GM18511 (cell line): ENCODE measurements at regions not wholly inside any gene's neighbourhood (a gene's known extent, or its start where the extent isn't known, plus 50 kb on each side); places are given as distances from the start of the nearest gene placed in this dataset.

ENCODE experiments used
- ATAC-seq: cut with Tn5 transposase; IDR thresholded peaks from one replicate; pipeline ENCODE4 v1.9.1; 2021; ENCODE audit warnings: mild to moderate bottlenecking, moderate library complexity; ENCODE audit not compliant: unreplicated experiment

DNA sequence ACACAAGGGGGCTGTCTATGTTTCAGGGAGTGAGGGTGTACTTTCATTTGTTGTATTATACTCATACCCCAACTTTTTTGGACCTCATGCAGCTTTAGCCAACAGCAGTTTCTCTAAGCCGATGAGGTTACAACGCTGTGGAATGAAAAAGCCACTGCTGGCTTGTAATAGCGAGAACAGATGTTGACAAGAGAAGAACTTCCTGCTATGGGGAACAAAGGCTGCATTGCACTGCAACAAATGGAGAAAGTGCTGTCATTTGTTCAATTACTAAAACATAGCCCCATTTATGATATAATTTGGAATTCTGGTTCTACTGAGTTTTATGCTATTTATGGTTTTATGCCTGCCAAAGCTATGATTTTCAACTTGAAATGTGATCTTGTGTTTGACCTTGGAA lies 104.2 kb upstream of the TMEM72 start:
- no peak for ATAC-seq

DNA sequence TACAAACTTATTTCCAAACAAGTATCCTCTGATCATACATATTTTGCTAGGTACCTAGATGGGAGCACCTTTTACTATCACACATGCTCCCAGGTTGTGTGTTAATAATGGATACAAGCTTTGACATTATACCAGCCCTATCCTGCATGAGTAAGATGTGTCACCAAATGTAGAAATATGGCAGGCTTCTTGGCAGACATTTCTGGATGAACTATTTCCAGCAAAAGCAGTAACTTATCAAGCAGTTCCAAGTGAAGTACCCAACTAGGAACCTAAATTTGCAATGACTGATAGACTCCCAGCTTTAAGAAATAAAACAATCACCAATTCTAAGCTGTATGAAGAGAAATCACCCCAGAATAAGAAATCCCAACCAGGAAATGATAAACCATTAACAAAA lies 103.7 kb upstream of the TMEM72 start:
- no peak for ATAC-seq

- ATAC-seq: no peak
Measured at GRCh38 chr10:44809647-44810046, 101.5 kb upstream of the TMEM72 start.

GRCh38 chr10:44811072-44811471 lies 100.1 kb upstream of the TMEM72 start:
- no peak for ATAC-seq

DNA sequence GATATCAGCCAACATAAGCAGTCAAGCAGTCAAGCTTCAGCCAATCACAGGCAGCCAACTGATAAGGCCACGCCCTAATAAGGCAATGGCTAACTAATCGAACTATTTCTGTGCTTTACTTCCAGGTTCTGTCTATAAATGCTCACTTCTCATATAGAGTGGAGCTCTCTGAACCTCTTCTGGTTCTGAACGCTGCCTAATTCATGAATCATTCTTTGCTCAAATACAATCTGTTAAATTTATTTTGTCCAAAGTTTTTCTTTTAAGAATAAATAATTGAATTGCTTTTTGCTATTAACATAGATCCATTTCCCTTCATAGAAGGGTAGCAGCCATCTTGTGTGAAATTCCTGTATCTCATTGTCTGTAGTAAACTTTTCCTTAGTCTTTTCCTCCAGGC lies 97.9 kb upstream of the TMEM72 start:
- no peak for ATAC-seq

DNA sequence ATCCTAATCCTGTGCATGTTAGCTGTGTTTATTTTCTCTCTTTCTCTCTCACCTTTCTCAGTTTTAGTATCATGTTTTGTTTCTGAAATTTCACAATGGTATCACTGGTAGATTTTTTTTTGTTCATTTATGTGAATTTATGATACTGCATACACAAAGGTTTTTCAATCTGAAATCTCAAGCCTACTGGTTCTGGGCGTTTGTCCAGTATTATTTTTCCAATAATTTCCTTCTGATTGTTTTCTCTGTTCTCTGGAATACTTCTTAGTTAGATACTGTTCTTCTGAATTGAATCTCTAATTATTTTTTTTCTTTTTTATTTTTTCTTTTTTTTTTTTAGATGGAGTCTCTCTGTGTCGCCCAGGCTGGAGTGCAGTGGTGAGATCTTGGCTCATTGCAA lies 96.2 kb upstream of the TMEM72 start:
- ATAC-seq: no peak

DNA sequence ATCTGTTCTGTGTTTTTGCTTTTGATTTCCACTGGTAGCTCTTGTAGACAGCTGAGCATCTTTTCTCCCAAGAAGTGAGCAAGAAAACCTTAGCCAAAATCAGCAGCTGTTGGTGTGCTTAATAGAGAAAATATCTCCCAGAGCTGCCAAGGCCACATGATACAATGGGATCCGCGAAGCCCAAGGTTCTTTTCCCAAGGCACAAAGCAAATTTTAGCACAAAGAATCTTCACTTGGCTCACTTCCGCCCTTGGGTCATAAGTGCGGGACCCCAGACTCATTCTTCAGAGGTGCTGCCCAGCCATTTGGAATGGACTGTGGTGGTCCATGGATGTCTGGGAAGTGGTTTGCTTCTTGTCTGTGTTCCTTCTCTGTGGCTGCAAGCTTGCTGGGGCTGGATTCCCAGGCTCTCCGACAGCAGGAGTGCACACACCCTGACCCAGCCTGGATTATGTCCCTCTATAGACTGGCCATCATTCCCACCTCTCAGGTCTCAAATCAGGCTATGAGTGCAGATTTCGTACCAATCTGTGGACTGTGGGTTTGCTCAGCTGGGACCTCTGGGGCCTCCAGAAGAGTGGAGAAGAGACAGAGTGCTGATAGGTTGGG lies 93.0 kb upstream of the TMEM72 start:
- ATAC-seq: no peak

DNA sequence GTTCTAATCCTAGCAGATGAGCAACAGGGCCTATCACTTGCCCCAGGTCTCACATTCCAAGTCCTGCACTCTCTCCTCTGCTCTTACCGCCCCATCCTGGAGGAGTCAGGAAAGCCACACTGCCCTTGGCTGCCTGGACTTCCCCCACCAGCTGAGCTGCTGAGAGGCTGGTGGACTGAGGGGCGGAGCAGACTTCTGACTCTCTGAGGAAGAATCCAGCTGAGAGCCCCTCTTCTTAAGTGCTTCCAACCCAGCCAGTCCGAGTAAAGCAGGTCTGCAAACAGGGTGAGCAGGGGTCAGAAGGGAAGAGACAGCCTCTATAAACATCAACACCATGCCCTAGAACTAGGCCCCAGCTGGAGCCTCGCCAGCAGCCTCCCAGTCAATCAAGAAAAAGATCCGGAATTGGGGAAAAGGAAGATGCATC lies 92.4 kb upstream of the TMEM72 start:
- no peak for ATAC-seq

- ATAC-seq: no peak
Measured at GRCh38 chr10:44820094-44820493, 91.0 kb upstream of the TMEM72 start.

- ATAC-seq: no peak
Measured at GRCh38 chr10:44821290-44821689, 89.8 kb upstream of the TMEM72 start.

GRCh38 chr10:44822349-44822748 lies 88.8 kb upstream of the TMEM72 start:
- ATAC-seq: no peak

DNA sequence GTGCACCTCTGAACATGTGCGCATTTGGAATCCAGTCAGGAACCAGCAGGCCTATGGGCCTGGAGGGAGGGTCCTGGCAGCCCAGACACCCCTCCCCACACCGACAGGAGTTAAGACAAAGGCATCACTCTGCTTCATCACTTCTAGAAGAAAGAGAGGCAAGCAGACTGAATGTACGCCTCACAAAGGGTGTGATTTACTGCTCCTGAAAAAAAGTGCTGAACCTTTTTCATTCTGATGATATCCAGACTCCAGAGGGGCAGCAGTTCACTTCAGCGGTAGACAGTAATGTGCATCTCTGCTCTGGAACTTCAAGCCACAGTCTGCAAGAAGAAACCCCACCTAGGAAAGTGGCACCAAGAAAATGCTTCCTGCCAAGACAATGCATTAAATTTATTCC lies 88.2 kb upstream of the TMEM72 start:
- ATAC-seq: no peak

DNA sequence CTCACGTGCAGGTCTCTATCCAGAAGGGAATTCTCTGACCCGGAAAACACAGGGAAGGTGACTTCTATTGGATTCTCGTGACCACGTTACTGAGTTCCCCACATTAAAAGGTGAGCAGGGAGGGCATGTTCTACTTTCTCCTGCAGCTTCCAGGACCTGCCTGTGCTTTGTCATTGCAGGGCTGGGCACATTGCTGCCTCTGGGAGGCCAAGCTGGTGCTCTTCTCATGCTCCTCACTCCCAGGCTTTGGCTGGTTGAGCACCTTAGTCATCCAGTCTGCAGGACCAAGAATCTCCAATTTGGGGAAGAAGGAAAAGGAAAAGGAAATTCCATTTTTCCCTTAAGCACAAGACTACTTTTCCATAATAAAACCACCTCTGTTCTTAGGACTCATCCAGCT lies 86.5 kb upstream of the TMEM72 start:
- no peak for ATAC-seq

- ATAC-seq: no peak
Measured at GRCh38 chr10:44827431-44828006, 83.6 kb upstream of the TMEM72 start.

DNA sequence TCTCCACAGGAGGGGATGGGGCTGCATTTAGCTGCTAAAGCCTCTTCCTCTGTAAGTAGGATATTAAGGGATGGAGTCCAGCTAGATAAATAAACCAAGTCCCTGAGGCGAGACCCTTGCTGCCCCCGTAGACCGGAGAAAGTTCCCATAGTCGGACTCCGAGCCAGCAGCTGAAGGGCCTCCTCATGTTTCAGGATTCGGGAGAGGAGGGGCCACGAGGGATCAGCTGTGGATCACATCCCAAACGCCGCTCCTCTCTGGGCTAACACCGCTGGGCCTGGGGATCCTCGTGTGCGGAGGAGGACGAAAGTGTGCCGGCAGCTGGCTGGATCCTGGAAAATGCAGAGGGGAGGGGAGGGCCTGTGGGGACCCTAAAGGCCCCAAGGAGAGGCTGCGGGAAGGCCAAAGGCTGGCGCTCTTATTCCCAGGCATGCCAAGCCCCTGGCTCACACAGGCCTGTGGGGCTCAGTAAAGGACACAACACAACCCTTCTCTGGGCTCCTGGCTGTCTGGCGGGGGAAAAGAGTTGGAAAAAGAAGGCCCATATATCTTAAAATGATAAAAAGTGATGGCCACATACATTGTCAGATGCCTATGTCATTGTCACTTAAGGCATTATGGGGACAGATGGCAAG lies 82.5 kb upstream of the TMEM72 start:
- ATAC-seq: no peak

- ATAC-seq: no peak
Measured at GRCh38 chr10:44829426-44829825, 81.7 kb upstream of the TMEM72 start.

- ATAC-seq: no peak
Measured at GRCh38 chr10:44830022-44830421, 81.1 kb upstream of the TMEM72 start.

- ATAC-seq: no peak
Measured at GRCh38 chr10:44831581-44831980, 79.6 kb upstream of the TMEM72 start.

- ATAC-seq: no peak
Measured at GRCh38 chr10:44832595-44833390, 78.3 kb upstream of the TMEM72 start.

DNA sequence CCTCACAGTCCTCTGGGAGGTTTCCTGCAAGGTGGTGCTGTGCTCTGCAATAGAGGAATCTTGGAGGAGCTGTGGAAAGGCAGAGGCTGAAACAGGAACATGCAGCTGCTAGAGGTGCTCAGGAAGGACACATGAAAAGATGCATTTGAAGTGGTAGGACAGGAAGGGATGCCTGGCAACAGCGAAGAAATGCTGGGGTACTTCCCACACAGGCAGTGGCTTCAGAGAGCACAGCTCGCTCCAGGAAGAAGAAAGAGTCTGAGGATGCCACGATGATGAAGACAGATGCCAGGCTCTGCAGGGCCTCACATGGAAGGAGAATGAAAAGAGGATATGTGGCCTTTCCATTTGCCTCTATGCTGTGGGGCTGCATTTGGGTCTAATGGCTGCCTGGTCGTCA lies 77.0 kb upstream of the TMEM72 start:
- ATAC-seq: no peak

DNA sequence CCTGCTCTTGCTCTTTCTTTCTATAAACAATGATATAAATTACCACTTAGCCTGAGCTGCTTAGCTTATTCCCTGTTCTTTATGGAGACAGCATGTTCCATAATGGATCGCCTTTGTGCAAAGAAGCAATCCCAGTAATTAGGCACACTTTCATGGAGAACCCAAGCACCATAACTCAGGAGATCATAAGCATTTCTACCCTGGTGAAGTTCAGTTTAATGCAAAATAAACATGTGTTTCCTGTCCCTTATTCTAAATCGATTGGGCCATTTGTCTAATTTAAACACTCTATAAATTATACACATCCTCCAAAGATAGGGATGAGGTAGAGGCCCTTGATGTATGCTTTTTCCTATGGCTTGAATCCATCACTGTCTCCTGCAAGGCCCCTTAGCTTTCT lies 75.8 kb upstream of the TMEM72 start:
- ATAC-seq: no peak

DNA sequence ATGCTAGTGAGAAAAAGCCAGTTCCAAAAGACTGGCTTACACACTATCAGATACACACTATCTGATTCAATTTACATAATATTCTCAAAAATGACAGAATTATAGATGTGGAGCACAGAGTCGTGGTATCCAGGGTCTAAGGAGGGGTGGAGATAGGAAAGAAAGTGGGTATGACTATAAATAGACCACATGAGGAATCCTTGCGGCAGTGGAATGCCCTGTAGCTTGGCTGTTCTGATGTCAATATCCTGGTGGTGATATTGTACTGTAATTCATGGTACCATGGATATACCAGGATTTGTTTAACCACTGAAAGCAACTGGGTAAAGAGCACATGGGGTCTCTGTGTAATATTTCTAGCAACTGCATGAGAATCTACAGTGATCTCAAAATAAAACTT lies 67.7 kb upstream of the TMEM72 start:
- no peak for ATAC-seq
